NCI-H1105 treated with DMSO at 0.1 percent for 48 hours (cell line): ENCODE measurements at regions not wholly inside any gene's neighbourhood (a gene's known extent, or its start where the extent isn't known, plus 50 kb on each side); places are given as distances from the start of the nearest gene placed in this dataset.
"Not testable (repeated sequence)": the region's sequence is repeated elsewhere in the genome, so short reads cannot be mapped to it uniquely, and the experiment has no call there.

ENCODE experiments used
- DNase-seq: peaks from one replicate; lab custom pipeline; 2025; lab: John Stamatoyannopoulos, UW

DNA sequence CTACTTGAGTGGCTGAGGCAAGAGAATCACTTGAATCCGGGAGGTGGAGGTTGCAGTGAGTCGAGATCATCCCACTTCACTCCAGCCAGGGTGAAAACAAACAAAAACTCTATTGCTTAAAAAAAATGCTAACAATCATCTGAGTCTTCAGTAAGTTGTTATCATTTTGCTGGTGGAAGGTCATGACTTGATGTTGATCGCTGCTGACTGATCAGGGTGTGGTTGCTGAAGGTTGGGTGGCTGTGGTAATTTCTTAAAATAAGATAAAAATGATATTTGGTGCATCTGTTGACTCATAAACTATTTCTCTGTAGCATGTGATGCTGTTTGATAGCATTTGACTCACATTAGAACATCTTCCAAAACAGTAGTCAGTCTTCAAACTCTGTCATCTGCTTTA, 349.4 kb upstream of the PAPPA start:
- no peak for DNase-seq

DNA sequence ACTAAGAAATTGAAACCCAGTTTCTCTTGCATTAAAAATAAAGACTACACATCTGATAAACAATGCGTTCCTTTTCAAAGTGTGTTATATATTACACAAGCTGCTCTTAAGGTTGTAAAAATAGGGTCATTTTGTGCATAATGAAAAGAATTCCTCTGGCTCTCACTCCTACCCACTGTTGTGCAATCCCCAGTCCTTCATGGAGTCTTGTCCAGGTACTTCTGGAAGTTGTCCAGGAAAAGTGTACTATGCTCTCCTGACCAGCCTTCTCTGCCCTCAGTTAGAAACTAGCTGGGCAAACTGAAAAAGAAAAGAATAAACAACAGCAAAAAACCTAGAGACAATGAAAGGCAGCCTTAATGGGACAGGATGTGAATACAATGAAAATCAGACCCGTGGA, 345.5 kb upstream of the PAPPA start:
- DNase-seq: no peak

DNA sequence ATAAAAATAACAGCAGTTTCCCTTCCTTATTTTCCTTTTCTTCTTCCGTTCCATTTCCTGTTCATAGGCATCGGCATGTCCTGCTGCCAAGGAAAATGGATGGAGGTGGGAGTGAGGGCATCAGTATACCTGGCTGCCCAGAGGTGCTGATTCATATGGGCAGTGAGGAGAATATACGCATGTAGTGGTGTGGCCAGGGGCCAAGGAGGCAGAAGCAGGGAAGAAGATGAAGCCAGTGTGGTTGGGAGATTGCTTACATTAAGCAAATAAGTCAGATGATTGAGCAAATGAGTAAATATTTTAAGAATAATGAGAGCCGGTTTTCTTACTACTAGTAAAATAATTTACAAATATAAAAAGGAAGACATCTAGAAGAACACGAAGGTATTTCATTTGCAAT, 344.9 kb upstream of the PAPPA start:
- DNase-seq: no peak

DNA sequence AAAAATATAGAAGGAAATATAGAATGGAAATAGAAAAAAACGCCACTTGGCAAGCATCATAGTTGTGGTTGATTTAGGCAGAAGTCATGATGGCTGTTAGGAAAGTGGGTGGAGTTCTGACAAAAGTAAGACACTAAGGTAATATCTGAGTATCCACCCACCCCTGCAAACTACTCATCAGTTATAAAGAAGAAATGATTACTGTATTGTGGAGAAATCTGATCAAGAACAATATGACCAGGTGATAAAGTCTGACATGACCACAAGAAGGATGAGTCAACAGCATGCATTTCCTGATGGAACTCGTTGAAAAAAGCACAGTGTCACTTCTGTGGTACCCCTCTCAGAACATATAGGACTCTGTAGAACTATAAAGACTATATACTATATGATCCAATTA, 343.4 kb upstream of the PAPPA start:
- DNase-seq: no peak

DNA sequence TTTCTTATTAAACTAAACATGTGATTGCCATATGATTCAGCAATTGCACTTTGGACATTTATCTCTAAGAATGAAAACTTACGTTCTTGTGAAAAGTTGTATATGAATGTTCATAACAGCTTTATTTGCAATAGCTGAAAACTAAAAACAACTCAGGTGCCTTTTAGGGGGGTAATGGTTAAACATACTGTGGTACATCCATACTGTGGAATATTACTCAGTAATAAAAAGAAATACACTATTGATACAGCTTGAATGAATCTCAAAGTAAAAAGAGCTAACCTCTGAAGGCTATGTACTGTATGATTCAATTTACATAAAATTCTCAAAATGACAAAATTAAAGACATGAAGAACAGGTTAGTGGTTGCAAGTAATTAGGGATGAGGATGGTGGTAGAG, 339.5 kb upstream of the PAPPA start:
- no peak for DNase-seq

DNA sequence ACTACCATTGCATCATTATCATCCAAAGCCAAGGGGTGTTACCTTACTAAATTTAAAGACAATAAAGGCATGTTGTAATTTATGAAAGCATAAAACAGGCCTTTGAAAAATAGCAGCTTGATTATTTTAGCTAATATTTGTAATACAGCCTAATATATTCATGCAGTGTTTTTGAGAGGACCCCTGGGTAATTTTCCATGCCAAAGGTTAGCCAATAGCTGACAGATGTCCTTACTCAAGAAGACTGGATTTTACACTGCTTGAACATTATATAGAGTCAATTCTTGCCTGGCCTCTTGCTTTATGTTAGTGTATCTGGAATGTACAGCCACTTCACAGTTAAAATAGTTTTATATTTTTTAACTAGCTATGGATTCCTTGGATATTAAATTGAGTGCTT, 337.8 kb upstream of the PAPPA start:
- no peak for DNase-seq

DNA sequence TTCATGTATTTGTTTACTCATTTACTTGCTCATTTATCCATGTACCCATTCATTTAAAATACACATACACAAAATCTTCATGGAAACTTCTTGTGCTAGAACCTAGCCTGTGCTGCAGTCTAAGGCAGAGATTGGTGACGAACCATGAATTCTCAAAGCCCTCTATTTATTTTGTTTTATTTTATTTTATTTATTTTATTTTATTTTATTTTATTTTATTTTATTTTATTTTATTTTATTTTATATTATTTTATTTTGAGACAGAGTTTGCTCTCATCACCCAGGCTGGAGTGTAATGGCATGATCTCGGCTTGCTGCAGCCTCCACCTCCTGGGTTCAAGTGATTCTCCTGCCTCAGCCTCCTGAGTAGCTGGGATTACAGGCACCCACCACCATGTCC, 334.9 kb upstream of the PAPPA start:
- not testable (repeated sequence) for DNase-seq

DNA sequence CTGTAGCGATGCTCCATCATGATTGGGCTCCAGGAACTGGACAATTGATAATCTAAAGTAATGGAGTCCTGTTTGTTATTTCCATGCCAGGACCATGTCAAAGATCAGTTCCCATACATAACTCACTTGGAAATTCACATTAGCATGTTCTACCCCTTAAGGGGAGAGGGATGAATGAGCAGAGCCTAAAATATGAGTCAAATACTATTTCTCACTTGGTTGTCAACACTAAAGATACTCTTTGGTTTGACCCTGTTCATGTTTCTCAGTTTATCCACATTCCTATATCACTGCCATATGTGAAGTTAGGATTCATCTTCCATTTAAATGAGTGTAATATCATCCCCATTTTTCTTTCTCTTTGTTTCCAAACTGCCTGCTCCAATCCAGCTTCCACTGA, 321.6 kb upstream of the PAPPA start:
- DNase-seq: no peak

DNA sequence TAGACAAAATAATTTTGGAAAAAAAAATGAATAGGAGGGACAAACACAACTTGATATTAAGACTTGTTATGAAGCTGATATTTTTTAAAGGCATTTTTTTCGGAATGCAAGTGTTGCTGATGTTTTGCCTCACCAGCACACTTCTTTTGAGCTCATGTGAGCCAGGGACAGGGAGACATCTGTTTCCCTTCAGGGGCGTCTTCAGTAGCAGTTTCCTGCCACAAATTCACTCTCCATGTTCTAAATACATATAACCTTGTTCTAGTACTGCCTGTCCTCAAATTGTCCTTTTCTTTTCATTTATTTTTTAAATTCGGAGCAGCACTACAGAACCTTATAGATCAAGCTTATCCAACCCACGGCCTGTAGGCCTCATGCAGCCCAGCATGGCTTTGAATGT, 316.0 kb upstream of the PAPPA start:
- no peak for DNase-seq

DNA sequence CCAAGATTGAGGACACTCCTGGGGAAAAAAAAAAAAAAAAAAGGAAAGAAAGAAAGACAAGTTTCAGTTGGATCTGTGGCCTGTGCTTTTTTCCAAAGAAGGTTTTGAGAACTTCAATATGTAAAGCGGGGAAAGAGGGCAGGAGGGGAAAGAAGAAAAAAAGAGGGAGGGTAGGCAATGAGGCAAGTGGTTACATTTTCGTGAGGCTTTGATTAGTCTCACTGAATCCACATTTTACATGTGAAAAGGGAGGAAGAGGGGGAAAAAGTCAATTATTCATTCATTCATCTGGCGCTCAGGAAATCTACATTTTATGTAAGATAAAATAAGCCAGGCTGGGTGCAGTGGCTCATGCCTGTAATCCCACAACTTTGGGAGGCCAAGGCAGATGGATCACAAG, 315.2 kb upstream of the PAPPA start:
- no peak for DNase-seq

DNA sequence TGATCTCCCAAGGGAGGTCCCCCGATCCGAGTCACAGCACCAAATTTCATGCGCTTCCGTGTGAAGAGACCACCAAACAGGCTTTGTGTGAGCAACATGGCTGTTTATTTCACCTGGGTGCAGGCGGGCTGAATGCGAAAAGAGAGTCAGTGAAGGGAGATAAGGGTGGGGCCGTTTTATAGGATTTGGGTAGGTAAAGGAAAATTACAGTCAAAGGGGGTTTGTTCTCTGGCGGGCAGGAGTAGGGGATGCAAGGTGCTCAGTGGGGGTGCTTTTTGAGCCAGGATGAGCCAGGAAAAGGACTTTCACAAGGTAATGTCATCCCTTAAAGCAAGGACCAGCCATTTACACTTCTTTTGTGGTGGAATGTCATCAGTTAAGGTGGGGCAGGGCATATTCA, 309.2 kb upstream of the PAPPA start:
- DNase-seq: not testable (repeated sequence)

DNA sequence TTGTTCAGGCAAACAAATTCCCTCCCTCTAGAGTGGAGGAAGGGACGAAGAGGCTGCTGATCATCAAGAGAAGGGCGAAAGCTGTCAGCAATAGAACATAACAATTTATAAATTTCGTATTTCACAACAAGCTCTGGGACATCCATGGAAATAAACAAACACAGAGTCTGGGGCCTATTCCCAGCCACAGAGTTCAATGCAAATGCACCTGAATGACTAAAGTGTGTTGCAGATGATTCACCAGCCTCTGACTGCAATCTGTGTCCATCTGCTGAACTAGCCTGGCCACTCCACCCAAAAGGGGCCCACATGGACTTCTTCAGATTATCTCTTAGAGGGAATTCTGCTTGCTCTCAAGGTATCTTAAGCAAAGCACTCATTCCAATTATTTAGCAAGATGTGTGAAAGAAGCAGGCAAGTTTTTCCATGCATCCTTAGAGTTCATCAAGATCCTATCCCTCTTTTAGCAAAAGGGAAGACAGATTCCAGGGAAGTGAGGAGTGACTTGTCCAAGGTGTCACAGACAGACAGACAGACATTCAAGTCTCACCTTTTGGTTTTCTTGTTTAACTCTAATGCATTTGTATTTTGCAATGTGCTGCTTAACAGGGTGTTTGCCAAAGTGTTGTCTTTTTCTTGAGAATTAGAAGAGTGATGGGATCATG, 307.8 kb upstream of the PAPPA start:
- DNase-seq: no peak

DNA sequence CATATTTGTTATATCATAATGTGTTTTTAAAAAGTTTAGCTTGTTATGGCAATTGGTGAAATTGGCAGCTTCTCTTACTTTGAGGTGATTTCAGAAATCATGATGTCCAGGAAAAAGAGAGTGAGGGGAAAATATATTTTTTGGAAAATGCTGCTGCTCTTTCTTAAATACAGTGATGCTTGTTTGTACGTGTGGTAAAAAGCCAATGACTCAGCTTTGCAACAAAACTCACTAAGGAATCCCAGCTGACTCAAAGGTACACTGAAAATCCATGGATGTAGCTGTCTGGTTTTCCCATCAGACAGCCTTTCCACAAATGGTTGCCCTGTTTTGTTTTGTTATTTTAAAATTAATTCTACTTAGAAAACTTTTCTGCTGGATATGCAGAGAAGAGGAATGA, 306.4 kb upstream of the PAPPA start:
- DNase-seq: no peak

DNA sequence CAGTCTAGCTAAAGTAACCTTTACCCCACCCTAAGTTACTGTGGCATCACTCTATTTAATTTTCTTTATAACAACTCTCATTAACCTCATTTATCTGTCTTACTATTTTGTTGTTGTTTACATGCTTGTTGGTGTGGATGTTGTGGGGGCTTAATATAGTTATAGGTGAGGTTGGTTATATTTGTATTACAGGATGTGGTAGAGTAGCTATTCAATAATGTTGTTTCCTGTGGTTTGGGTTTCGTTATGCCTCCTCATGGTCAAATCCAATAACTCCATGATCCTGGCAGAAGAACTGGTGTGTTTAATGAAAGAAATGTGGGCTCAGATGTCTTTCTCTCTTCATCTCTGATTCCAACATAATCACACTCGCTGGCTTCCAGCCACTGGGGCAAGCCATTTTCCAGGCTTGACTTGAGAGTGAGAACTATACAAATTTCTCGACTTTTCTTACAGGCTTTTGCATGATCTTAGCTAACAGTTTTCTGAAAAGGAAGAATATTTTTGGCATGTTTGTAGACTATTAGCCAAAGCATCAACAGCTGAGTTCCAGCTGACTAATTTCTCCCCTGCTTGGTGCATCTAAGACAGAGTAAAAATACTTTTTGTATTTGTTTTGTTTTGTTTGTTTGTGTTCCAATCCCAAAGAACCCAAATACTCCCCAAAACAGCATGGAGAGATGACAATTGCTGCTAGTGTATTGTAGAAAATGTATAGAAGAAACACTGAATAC, 303.7 kb upstream of the PAPPA start:
- DNase-seq: no peak

DNA sequence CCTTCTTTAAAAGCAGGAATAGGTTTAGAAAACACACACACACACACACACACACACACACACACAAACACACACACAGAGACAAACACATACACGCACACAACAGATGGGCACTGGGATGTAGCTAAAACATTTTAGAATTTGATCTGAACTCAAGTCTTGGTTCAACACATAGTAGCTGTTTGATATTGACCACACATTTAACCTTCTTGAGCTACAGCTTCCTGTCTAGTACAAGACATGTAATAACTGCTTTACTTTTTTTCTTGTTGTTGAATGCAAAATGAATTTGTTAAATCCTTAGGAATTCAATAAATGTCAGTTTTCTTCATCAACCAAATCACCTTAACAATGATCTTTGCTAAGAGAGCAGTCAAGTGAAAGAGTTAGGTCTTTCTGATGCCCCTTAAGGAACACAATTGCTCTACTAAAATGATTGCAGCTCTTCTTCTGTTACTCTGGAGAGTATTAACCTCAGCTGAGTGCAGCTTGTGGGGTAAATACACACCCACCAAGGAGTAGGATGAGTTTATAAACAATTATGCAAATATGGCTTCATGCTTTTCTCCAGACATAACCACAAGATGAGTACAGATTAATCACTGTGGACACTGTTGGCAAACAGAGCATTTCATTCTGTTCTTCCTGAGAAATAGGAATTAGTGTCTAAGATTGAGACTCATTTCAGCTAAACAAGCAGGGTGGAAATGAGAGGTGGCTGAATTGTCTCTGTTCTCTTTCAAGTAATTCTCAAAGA, 302.9 kb upstream of the PAPPA start:
- DNase-seq: no peak

DNA sequence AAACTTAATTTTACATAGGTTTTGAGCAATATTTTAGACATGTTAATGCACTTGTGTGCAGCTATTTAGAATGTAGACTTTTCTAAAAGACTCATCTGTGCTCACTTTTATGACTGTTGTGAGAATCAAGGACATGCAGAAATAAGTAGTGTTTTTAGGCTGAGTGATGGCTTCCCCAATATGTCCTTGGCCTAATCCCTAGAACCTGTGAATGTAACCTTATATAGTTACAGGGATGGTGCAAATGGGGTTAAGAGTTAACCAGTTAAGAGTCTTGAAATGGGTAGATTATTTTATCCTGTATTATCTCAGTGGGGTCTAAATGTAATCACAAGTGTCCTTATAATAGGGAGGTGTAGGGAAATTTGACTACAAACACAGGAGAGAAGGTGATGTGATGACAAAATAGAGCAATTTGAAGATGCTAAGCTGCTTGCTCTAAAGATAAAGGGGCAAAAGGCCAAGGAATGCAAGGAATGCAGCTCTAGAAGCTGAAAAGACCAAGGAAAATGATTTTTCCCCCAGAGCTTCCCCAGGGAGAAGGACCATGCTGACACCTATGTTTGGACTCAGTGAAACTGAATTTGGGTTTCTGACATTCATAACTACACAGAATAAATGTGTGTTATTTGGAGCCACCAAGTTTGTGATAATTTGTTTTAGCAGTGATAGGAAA, 298.0 kb upstream of the PAPPA start:
- no peak for DNase-seq

DNA sequence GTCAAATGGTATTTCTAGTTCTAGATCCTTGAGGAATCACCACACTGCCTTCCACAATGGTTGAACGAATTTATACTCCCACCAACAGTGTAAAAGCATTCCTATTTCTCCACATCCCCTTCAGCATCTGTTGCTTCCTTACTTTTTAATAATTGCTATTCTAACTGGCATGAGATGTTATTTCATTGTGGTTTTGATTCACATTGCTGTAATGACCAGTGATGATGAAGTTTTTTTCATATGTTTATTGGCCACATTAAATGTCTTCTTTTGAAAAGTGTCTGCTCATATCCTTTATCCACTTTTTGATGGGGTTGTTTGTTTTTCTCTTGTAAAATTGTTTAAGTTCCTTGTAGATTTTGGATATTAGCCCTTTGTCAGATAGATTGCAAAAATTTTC, 295.2 kb upstream of the PAPPA start:
- not testable (repeated sequence) for DNase-seq

DNA sequence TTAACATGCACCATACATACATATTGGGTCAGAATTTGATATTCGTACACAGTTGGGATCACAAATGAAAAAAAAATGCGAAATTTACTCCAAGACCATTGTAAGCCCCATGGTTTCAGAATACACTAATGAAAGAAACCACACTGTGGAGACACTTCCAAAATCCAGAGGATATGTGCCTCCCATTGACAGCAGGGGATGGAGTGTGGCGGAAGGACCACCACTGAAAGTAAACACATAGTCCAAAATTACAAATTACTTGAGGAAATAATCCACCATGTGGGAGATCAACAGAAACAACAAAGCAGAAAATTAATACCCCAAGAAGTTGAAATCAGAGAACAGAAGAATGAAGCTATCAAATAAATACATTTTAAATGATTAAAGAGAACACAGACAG, 291.6 kb upstream of the PAPPA start:
- DNase-seq: no peak

DNA sequence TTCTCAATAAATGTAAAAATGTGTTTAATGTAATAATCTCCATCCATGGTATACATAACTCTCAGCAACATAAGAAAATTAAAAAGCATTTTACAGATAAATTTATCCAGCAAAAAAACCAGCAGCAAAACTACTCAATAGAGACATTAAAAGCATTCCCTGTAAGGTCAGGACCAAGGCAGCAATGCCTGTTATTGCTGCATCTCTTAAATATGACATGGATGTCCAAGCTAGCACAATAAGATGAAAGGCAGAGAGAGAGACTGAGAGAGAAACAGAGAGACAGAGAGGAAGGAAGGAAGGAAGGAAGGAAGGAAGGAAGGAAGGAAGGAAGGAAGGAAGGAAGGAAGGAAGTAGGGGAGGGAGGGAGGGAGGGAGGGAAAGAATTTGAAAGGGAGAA, 289.0 kb upstream of the PAPPA start:
- DNase-seq: no peak

DNA sequence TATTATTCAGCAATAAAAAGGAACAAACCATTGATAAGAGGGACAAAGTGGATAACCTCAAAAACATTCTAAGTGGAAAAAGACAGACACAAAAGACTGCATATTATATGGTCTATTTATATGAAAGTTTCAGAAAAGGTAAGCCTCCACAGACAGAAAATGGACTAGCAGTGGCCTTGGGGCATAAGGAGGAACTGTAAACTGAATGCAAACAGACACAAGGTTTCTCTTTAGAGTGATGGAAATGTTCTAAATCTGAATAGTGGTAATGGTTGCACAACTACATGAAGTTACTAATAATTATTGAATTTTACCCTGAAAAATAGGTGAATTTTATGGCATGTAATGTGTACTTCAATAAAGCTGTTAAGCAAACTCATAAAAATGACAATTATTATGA, 286.3 kb upstream of the PAPPA start:
- DNase-seq: no peak

DNA sequence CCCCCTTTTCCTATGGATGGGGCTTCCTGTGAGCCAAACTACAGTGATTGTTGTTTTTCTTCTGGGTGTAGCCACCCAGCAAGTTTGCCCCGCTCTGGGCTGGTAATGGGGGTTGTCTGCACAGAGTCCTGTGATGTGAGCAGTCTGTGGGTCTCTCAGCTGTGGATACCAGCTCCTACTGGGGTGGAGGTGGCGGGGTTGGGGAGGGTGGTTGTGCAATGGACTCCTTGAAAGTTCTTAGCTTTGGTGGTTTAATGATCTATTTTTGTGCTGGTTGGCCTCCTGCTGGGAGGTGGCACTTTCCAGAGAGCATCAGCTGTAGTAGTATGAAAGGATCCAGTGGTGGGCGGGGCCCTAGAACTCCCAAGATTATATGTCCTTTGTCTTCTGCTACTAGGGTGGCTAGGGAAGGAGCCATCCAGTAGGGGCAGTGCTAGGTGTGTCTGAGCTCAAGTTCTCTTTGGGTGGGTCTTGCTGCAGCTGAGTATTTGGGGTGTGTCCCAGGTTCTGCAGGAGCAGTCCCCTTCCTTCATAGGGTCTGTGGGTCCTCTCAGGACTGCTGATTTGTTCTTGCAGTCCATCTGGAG, 275.6 kb upstream of the PAPPA start:
- no peak for DNase-seq

DNA sequence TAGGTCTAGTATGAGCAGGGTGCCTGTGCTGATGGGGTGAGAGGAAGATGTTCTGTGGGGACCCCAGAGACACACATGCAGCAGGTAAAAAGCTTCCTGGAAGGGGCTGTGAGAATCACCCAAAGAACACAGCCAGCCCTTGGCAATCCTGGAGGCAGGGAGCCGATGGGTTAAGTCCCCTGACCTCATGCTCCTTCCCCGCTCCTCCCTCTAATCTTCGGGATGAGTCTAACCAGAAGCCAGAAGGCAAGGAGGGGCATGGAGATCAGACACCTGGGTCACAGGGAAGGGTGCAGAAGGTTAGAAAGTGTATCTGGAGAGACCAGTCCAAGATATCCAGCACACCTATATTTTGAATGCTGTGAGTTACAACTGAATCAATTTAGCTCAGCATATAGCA, 274.1 kb upstream of the PAPPA start:
- DNase-seq: no peak
